Osteoblast (primary cell): ENCODE measurements at regions not wholly inside any gene's neighbourhood (a gene's known extent, or its start where the extent isn't known, plus 50 kb on each side); places are given as distances from the start of the nearest gene placed in this dataset.

Experiments used
- DNase-seq: peaks from one replicate; pipeline ENCODE4 v3.0.0; 2011; ENCODE audit warnings: low spot score, mixed read lengths; ENCODE audit not compliant: insufficient read length; ENCODE audit errors: missing footprints
- H2AFZ ChIP-seq: 2 replicates; pipeline ENCODE4 v1.6.0; 2011; ENCODE audit warnings: mild to moderate bottlenecking, low read length
- H3K27ac ChIP-seq: 2 replicates; pipeline ENCODE4 v1.5.1; 2011; ENCODE audit warnings: mild to moderate bottlenecking, low read depth, low read length, moderate library complexity
- H3K27me3 ChIP-seq: 2 replicates; pipeline ENCODE4 v1.6.0; 2012; ENCODE audit warnings: mild to moderate bottlenecking, control low read depth, inconsistent platforms, low read length, moderate library complexity; ENCODE audit not compliant: insufficient read depth
- H3K36me3 ChIP-seq: 2 replicates; pipeline ENCODE4 v1.5.1; 2011; ENCODE audit warnings: mild to moderate bottlenecking, low read length, control low read depth, moderate library complexity; ENCODE audit not compliant: insufficient read depth
- H3K4me1 ChIP-seq: 2 replicates; pipeline ENCODE4 v1.5.1; 2011; ENCODE audit warnings: mild to moderate bottlenecking, low read length, control low read depth, moderate library complexity; ENCODE audit not compliant: insufficient read depth
- H3K4me2 ChIP-seq: 2 replicates; pipeline ENCODE4 v1.6.0; 2011; ENCODE audit warnings: mild to moderate bottlenecking, low read length; ENCODE audit not compliant: insufficient read depth
- H3K4me3 ChIP-seq: fragments of 200-600 bp; sonication (generic); 3 replicates; pipeline ENCODE4 v1.5.1; 2012; ENCODE audit warnings: mild to moderate bottlenecking, low read length, inconsistent platforms; ENCODE audit not compliant: insufficient read depth
- H3K79me2 ChIP-seq: 2 replicates; pipeline ENCODE4 v1.6.0; 2012; ENCODE audit warnings: mild to moderate bottlenecking, low read length, control low read depth, inconsistent platforms; ENCODE audit not compliant: insufficient read depth
- H3K9me3 ChIP-seq: 2 replicates; pipeline ENCODE4 v1.5.1; 2011; ENCODE audit warnings: low read depth, low read length, control low read depth
- H4K20me1 ChIP-seq: 2 replicates; pipeline ENCODE4 v1.6.0; 2012; ENCODE audit warnings: mild to moderate bottlenecking, low read length, control low read depth; ENCODE audit not compliant: insufficient read depth
- TF ChIP-seq, protein P1 (sequence below): IDR thresholded peaks from 2 replicates; pipeline ENCODE4 v1.5.1; 2011; ENCODE audit warnings: mild to moderate bottlenecking, low read depth, low read length, moderate library complexity; ENCODE audit errors: extremely low read depth

DNA sequence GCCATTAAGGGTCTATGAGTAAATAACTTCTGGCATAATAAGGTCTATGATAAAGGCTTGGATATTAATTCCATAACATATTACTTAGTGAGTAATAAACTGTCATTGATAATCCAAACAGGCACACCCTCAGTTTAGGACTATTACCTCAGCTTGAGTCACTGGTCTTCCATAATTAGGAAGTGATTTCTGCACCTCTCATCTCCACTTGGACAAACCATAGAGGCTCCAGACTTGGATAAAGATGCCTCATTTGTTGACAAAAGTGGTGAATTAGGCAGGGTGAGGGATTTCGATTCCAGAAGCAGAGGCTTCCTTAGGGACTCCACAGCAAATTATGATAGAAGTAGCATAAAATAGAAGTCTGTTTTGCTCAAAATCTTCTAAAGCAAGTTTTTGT, 127.5 kb upstream of the MTAP start:
- DNase-seq = no peak
- Histone ChIP-seq H3K27ac (peak overlapping the region; percentile 90), H3K4me3 (no peak overlapping the region), H3K9me3 (no peaks in the 10 kb centered on the region), H3K4me1 (peaks cover 50% of the 10 kb centered on the region), H3K4me2 (no peak overlapping the region), H3K27me3 (no peaks in the 10 kb centered on the region), H4K20me1 (no peaks in the 10 kb centered on the region), H3K36me3 (no peaks in the 10 kb centered on the region), H3K79me2 (no peaks in the 10 kb centered on the region), H2AFZ (no peak overlapping the region)
- TF ChIP-seq, protein P1, sequence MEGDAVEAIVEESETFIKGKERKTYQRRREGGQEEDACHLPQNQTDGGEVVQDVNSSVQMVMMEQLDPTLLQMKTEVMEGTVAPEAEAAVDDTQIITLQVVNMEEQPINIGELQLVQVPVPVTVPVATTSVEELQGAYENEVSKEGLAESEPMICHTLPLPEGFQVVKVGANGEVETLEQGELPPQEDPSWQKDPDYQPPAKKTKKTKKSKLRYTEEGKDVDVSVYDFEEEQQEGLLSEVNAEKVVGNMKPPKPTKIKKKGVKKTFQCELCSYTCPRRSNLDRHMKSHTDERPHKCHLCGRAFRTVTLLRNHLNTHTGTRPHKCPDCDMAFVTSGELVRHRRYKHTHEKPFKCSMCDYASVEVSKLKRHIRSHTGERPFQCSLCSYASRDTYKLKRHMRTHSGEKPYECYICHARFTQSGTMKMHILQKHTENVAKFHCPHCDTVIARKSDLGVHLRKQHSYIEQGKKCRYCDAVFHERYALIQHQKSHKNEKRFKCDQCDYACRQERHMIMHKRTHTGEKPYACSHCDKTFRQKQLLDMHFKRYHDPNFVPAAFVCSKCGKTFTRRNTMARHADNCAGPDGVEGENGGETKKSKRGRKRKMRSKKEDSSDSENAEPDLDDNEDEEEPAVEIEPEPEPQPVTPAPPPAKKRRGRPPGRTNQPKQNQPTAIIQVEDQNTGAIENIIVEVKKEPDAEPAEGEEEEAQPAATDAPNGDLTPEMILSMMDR = no peak

DNA sequence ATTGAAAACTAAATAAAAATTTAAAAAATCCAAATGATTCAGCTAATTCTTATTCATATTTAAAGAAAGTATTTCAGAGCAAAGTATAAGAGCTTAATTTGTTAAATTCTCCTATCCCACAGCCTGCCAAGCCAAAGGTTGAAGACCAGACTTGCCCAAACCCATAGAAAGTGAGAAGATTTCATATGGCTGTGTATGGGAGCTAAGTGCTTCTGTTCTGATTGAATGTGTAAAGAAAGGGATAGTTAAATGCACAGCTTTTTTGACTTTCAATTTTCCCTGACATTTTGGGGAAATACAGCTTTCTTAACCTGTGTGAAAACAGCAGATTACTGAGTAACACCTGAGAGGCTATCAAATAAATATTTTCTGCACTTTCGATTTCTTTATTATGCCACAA, 125.0 kb upstream of the MTAP start:
- Histone ChIP-seq H4K20me1 (no peaks in the 10 kb centered on the region), H3K4me3 (peak overlapping the region; percentile 27), H2AFZ (peak overlapping the region; percentile 64), H3K4me2 (peak overlapping the region; percentile 74), H3K36me3 (no peaks in the 10 kb centered on the region), H3K4me1 (peaks cover 57% of the 10 kb centered on the region), H3K27ac (peak overlapping the region; percentile 90), H3K27me3 (no peaks in the 10 kb centered on the region), H3K9me3 (no peaks in the 10 kb centered on the region), H3K79me2 (no peaks in the 10 kb centered on the region)
- TF ChIP-seq, protein P1 = no peak
- DNase-seq = no peak

DNA sequence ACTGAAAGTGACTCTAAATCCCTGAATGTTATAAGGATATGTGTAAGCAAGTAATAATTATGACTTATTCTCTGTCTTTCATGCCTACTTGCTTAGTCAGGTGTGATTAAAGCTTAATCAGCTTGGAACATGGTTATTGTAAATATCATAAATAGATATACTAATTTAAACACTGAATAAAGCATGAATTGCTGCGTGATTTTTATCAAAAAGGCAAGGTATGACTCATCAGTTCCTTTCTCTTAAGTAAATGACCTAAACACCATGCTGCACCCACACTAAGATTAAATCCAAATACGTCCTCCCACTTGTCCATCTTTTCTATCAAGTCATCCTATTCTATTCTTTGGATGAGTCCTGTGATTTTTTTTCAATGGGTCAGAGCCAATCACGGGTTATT, 124.6 kb upstream of the MTAP start:
- Histone ChIP-seq H3K4me2 (peak overlapping the region; percentile 74), H4K20me1 (no peaks in the 10 kb centered on the region), H3K9me3 (no peaks in the 10 kb centered on the region), H3K36me3 (no peaks in the 10 kb centered on the region), H3K27ac (peak overlapping the region; percentile 90), H3K27me3 (no peaks in the 10 kb centered on the region), H3K79me2 (no peaks in the 10 kb centered on the region), H3K4me1 (peaks cover 58% of the 10 kb centered on the region), H2AFZ (peak overlapping the region; percentile 64), H3K4me3 (peak overlapping the region; percentile 27)
- DNase-seq = no peak
- TF ChIP-seq, protein P1 = no peak

DNA sequence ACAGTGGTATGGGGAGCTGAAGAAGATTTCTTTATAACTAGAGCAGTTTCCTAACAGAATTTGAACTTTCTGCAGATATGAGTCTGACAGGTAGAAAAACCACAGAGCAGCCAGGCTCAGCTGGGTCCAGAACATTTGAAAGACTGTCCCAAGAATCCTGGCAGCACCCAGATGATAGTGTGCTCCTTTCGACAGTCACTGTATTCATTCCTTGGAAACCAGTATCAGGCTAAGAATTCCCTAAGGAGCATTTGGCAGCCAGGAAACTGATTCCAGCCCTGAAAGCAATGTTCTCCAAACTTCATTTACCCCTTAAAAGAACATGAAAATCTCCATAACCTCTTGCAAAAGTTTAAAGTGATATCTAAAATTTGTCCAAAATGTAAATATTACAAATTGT, 123.0 kb upstream of the MTAP start:
- Histone ChIP-seq H3K27me3 (no peaks in the 10 kb centered on the region), H3K27ac (peak overlapping the region; percentile 90), H3K9me3 (no peaks in the 10 kb centered on the region), H4K20me1 (no peaks in the 10 kb centered on the region), H3K4me2 (peak overlapping the region; percentile 45), H3K4me1 (peaks cover 69% of the 10 kb centered on the region), H3K36me3 (no peaks in the 10 kb centered on the region), H3K79me2 (no peaks in the 10 kb centered on the region), H2AFZ (no peak overlapping the region), H3K4me3 (no peak overlapping the region)
- no peak for DNase-seq
- TF ChIP-seq, protein P1 = no peak
